ENCODE measurements at regions not wholly inside any gene's neighbourhood (a gene's known extent, or its start where the extent isn't known, plus 50 kb on each side); places are given as distances from the start of the nearest gene placed in this dataset.

DNA sequence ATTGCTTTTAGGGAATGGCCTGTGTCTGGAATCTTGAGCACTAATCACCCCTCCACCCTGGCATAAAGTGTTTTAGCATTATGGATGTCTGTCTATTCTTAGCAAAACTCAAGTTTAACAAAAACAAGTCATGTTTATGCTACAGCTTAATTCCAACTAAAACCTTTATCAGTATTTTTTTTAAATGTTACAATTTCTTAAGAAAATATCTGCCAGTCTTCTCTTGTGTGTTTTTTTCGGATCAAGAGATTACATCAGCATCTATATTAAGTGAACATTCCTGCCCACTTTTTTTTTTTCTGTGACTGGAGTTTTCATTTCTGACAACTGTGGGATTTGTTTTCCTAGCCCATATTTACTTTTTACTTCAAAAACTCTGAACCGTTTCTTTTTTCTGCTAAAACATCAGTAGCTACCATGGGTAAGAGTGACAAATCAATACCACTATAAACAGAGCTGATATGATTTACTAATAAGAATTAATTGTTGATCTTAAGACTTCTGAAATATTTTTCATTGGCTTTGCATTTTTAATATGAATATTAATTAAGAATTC is 94.3 kb downstream of the EDN1 start:
- DNase-seq, result no peak

DNA sequence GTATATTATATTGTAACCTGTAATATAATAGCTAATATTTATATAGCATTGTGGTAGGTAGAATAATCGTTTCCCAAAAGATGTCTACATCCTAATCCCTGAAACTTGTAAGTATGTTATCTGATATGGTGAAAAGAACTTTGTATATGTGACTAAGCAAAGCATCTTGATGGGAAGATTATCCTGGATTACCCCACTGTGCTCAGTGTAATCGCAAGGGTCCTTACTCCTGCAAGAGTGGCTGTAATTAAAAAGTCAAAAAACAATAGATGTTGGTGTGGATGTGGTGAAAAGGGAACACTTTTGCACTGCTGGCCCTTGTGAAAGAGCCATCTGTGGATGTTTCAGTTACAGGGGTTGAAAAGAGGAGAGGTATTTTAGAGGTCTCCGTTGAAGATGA is 95.2 kb downstream of the EDN1 start:
- no peak for DNase-seq

DNA sequence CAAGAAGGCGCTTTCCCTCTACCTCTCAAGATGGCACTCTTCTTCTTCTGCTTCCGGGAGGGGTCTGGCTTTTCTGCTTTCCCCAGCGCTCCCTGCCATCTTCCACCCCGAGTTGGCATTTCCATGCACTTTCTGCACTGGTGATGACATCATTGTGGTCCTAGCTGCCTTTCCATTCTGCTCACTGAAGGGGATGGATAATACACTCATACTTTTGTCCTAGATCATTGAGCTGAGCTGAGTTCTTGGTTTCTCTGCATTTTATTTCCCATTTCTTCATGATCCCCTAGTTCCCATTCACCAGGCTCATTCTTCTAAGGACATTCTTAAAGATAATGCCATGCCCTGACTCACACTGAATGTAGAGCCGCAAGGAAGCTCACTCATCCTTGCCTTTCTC is 96.7 kb downstream of the EDN1 start:
- DNase-seq, result no peak

DNA sequence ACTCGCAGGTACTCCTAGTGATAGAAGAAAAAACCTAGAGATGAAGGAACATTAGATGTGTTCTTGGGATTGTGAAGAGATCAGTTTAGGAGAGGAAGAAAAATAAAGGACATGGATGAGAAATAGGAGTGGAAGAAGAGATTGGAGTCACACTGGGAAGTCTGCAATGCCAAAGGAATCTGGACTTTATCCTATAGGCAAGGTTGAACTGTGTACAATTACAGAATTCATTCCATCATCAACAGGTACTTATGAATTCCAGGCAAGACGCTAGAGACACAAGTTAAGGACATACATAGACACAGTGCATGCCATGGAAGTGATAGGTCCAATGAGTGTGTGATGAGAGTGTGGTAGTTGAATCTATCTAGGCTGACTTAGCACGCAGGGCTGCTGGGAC is 101.3 kb downstream of the EDN1 start:
- no peak for DNase-seq

DNA sequence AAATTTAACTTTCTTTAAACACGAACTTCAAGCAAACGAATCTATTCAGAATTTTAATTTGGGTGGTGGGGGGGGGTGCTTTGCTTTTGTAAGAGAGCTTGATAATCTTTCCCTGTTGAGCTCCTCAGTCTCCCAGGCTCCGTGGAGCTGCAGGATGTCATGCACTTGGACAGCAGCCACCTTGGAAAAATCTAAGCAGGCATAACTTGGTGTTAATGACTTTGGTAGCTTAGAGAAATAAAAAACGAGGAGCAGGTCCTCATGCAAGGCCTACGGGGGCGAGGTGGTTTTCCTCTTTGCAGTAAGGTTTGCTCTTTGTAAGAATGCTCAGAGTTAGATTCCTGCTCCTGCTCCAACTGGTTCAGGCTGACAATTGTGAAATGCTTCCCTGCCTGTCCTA is 102.3 kb downstream of the EDN1 start:
- DNase-seq, result no peak

DNA sequence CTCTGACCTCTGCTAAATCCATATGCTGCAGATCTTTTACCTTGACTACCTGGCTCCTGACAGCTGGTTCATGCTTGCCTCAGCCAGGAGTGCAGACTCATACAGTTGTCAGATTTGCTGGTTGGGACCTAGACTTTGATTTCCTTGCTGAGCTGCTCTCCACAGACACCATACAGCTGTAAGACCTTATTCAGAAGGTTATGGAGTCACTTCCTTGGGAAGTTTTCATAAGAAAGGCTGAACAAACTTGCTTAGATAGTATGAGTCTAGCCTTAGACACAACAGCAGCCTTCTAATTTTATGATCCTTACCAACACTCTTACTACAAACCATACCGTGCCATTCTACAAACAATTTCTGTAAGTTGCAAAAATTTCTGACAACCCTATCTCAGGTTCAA is 102.9 kb downstream of the EDN1 start:
- no peak for DNase-seq

DNA sequence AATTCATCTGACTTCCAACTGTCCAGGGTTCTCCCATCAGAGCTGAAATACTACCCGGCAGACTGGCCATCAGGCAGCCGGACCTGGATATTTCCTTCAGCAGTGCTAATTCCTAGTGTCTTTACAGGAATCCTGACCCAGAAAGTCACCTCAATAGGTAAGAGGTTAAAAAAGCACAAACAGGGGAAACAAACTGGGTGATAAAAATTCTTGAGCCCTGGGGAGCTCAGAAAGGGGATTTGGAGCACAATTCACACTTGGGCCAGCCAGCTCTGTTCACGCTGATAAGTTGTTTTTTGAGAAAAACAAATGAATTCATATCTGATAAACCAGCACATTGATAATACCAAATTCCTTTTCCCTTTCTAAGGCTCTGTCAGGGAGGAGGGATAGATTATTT is 104.0 kb downstream of the EDN1 start:
- DNase-seq, result no peak

DNA sequence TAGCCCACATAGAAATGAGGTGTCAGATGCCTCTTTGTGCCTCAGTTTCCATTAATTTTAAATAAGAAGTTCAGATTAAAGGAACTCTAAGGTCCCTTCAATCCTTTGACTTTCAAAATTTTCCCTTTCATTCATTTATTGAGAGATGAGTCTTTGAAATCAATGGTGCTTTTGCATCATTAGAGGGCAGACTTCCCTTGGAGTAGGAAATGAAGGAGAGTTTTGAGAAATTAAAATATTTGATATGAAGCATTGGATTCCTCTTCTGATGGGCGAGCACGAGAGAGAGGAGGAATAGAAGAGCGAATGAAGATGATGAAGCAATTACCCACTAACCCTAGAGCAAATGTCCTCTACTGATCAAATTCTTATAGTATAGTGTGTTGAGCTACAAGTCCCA is 105.7 kb downstream of the EDN1 start:
- no peak for DNase-seq

DNA sequence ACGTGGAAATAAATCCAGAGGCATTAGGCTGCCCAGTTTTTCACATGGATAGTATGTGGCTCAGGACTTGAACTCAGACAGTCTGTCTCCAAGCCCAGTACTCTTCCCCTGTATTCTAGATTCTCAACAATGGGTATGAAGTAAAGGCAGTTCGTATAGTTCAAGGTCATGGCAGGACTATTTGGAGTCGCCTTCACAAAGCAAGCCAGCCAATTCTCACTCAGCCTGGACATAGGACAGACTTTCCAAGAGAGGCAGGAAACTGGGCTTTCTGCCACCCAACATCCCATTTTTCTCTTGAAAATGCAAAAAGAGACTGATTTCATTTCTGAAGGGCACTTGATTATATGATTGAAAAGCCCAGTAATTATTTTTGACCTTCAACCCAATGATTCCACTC is 111.0 kb downstream of the EDN1 start:
- no peak for DNase-seq

DNA sequence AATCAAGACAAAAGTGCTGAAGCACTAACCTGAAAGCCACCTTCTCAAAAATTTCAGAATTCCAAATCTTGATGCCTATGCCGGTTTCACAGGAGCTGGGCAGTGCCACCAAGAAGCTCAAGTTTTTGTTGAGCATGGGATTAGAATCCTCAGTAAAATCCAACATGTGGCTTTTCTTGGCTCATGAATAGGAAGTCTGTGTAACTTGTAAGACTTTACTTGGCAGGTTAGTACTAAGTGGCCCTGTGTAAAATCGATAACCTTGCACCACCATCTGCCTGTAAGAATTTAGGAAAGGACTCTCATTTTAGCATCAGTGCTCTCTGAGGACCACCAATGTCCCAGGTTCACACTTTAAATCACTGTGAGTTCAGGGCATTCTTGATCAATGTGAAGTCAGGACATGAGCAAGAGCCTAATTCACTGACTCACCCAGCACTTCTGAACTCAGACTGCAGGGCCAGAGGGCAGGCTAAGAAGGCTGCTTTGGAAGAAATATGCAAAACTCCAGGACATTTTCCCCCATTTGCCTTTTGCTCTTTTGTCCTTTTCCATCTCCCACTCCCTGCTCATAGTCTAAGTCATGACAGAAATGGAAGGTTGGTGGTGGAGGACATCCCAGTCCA is 113.2 kb downstream of the EDN1 start:
- no peak for DNase-seq

DNA sequence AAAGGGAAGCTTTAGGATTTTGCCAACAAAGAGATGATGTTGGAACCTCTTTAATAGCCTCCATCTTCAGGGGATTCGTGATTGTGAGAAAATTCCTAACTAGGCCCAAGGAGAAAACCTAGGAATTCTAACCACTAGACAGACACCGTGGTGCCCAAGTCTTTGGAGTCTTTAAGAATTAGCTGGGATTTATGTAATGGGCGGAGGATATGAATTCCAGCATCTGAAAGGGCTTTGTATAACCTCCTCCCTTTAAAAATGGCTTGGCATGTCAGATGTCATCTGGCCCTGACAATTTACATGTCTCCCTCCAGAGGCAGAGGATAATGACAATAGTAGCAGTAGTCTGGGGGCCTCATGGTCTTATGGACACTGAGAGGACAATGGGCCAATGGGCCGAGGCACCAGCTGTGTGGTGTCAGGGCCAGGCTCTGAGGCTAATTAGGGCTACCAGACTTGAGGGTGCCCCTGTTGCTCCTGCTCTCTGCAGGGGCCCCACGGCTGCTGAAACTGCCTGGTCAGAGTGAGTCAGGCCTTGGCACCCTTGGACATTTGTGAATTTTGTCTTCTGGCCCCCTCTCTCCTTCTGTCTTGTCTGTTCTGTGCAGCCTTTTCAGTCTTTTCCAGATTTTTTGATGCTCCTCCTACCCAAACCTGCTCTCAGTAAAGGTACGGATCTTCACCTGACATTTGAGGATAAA is 113.9 kb downstream of the EDN1 start:
- no peak for DNase-seq

DNA sequence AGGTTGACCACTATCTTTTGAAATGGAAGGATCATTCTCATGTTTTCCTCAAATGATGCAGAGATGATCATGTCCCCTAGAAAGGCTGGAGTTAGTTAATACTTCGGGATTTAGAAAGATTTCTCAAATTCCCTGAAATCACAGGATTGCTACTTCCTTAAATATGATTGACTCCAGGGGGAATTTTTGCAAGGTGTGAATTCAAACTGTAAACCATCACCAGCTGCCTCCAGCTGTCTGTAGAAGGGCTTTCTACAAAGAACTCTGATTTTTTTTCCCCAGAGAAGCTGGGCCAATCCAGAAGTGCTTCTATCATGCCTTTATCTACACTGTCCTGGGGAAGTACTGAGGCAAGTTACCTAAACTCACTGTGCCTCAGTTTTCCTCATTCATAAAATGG is 114.5 kb downstream of the EDN1 start:
- no peak for DNase-seq

DNA sequence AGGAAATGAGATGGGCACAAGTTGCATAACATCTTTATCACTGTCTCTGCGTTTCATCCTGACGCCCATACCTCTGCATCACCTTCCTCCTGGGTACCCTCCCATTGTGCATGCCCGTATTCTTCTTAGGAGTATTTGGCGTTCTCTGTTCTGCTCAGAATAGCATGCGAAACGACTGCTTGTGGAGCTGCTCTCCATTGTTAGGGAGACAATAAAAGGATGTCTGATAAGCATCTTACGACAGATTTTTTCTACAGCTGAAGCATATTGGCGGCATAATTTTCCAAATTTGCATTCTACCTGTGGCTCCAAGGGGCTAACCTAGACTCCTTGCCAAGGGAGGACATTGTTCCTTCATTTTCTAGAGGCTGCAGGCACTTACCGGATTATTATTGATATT is 118.6 kb downstream of the EDN1 start:
- DNase-seq, result no peak

DNA sequence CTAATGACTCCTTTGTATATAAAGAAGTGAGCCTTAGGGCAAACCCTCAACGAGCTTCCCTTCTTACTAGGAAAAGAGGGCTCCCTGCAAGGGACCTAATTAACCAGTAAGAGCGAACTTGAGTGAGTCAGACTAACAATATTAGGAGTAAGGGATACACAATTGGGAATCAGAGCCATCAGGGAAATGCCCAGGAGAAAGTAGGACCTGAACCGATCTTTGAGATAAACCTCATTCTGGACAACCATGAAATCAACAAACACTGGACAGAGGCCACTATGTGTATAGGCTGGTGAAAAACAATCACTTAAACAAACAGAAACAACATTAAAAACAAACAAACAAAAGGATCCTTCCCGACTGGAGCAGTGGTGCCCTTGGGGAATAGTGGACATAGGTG is 120.8 kb downstream of the EDN1 start:
- DNase-seq, result no peak

DNA sequence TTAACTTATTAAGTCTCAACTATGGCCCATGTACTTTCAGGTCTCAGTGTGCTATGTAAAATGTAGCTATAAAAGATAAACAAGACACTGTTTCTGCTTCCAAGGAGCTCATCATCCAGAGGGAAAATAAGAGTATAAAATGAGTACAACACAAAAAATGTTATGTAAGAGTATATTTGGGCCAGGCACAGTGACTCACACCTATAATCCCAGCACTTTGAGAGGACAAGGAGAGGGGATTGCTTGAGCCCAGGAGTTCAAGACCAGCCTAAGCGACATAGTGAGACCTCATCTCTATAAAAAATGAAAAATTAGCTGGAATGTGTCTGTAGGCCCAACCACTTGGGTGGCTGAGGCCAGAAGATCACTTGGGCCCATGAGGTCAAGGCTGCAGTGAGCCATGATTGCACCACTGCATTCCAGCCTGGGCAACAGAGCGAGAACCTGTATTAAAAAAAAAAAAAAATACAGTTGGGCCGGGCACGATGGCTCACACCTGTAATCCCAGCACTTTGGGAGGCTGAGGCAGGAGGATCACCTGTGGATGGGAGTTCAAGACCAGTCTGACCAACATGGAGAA is 124.0 kb downstream of the EDN1 start:
- no peak for DNase-seq

DNA sequence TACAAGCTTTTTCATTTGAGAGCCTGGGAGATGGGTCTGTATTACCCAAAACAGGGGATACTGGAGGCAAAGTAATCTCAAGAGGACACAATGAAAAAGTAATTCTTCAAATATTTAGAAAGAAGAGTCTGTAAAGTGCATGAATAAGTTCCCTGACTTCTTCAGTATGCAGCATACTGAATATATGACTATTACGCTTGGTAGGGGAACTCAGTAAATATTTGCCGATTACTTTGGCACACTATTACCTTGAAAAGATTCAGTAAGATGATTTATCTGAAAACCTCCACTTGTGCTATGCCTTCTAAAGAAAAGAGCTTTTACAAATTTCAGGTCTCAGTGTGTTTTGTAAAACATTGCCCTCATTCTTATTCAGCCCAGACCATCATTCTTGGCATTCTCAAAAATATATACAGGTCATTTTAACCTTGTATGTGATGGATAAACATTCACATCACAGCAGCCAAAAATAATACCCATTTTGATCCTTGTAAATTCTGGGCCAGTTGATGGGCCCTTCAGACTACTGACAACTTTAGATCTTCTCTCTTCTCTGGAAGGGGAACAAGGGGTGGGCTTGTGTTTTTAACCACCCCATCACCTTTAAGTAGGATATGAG is 125.9 kb downstream of the EDN1 start:
- DNase-seq, result no peak

DNA sequence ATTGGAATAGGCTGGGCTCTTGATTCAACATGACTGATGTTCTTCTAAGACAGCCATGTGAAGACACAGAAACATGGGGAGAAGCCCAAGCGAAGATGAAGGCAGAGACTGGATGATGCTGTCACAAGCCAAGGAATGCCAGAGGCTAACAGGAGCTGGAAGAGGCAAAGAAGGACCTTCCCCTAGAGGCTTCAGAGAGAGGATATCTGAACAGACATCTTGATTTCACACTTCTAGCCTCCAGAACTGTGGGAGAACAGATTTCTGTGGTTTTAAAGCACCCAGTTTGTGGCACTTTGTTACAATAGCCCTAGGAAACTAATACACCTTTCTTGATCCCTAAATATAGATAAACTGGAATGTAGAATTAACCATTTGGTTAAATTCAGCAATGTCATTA is 127.0 kb downstream of the EDN1 start:
- DNase-seq, result no peak

DNA sequence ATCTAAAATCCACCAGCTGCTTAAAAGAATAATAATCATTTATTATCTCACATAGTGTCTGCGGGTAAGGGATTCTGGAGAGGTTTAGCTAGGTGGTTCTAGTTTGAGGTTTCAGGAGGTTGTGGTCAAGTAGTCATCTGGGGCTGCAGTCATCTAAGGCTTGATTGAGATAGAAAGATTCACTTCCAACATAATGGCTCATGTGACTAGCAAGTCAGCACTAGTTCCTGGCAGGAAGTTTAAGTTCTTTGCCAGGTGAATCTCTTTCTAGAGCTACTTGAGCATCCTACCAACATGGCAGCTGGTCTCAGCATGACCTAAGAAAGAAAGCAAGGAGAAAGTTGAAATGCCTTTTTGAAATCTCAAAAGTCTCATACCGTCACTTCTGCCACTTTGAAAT is 128.8 kb downstream of the EDN1 start:
- no peak for DNase-seq

DNA sequence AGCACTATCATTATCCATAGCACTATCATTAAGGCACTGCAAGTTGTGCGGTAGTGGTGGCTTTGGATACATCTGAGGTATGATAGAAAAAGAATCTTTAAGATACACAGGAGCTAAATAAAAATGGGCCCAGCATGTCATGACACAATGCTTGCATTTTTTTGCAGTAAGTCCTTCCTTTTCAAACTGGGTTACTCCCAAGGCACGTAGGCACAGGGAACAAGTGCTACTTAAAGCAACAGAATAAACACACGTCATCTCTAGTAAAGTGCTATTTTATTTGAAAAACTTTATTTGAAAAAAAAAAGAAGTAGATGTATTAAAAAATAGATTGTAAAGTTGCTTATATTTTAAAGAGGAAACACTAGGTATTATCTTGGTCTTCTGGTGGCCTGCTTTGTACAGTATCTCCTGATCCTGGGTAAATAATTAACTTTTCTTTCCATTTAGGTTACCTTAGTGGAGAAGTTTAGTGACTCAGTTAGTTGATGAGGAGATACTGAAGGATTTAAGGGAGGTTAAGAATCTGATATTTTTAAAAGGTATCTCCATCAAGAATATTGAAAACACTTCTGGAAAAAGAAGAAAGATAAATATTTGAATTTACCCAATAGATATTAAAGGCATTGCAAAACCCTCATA is 129.6 kb downstream of the EDN1 start:
- no peak for DNase-seq

DNA sequence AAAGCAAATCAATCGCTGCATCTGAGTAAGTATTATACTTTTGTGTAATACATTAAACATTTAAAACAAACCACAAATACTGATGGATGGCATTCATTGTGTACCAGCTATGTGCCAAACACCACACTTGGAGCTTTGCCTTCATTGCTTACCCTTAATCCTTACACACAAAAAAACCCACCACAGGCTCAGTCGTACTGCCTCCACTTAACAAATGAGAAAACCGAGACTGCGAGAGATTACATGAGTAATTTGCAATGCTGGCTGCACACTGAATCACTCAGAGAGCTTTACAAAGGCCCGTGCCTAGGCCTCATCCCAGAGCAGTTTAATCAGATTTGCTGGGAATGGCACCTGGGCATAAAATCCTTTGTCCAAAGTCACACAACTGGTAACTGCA is 130.5 kb downstream of the EDN1 start:
- no peak for DNase-seq

DNA sequence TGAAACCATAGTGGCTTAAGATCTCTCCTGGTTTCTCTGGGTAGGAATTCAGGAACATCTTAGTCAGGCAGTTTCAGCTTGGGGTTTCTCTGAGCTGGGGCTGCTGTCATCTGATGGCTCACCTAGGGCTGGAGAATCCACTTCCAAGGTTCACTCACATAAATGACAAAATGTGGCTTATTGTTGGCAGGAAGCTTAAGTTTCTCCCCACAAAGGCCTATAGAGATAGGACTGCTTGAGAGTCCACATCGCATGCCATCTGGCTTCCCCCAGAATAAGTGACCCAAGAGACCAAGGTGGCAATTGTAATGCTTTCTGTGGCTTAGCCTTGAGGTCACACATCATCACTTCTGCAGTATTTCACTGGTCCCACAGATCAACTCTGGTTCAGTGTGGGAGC is 131.4 kb downstream of the EDN1 start:
- no peak for DNase-seq

DNA sequence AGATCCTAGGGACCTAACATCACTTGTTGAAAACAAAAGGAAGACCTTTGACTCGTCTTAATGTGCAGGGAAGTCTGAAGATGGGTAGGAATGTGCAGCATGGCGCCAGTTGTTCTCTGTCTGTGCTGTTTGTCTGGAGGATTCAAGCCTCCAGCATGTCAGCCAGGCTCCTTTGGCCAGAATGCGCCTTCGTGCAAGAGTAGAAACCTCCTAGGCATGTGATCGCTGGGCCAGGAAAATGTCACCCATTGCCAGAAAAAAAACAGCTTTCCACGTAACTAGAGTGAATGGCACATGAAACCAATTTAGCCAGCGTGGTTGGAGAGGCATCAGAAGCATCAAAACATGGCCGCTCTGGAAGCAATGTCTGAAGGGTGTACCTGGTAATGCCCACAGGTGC is 132.7 kb downstream of the EDN1 start:
- no peak for DNase-seq

DNA sequence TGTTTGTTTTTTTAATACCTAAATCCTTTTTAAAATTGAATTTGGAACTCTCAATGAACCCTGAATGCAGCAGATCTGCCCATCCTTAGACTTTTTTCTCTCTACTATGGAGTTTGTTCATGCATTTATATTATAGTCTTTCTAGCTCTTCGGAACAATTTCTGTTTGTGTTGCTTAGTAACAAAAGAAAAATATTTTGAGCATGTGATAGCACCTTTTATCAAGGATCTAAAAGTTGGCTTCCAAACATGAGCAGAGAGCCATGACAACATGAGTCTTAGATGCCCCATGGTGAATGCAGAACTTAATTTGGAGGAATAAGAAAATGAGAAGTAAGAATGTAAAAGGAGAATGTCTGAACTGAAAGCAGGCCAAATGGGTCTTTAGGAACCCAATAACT is 133.7 kb downstream of the EDN1 start:
- DNase-seq, result no peak

DNA sequence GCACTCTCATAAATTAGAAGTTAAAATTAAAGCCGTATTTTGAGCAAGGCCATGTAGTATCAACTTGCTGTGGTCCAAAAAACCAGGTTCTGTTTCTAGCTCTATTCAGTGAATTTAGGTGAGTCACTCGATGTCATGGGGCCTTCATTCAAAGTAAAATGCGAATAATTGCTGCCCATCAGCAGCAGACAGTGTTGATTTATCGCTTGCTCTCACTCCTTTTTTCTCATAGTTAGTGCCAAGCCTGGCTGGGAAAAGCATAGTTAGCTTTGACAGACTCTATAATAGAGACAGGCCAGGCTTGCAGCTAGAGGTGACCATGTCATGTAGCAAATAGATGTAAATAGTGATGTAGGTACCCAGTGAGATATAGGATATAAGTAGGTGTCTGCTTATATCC is 136.0 kb downstream of the EDN1 start:
- DNase-seq, result no peak

All from GF-D8 (cell line).